Stomach (tissue), 4 donors: ENCODE measurements at regions not wholly inside any gene's neighbourhood (a gene's known extent, or its start where the extent isn't known, plus 50 kb on each side); places are given as distances from the start of the nearest gene placed in this dataset.

ENCODE experiments used
- EP300 ChIP-seq: sonication (generic); formaldehyde crosslinking; IDR thresholded peaks from one replicate; pipeline ENCODE4 v1.6.1; 2017; ENCODE audit warnings: antibody characterized with exemption
- POLR2AphosphoS5 ChIP-seq, 3 donors: sonication (generic); formaldehyde crosslinking; IDR thresholded peaks; one replicate each; pipeline ENCODE4 v1.6.1; 2016; ENCODE audit warnings: antibody characterized with exemption in 3 of 3
- TF ChIP-seq, protein P1 (sequence below), 7 experiments: fragments of 450-650 bp in 4 of 7; fragments of 200-600 bp in 3 of 7; sonication (generic) in 3 of 7; IDR thresholded peaks; one replicate each; pipeline ENCODE4 v1.5.1; 2016 to 2019; ENCODE audit warnings: antibody characterized with exemption in 7 of 7, control low read depth in 2 of 7, mild to moderate bottlenecking in 1 of 7

DNA sequence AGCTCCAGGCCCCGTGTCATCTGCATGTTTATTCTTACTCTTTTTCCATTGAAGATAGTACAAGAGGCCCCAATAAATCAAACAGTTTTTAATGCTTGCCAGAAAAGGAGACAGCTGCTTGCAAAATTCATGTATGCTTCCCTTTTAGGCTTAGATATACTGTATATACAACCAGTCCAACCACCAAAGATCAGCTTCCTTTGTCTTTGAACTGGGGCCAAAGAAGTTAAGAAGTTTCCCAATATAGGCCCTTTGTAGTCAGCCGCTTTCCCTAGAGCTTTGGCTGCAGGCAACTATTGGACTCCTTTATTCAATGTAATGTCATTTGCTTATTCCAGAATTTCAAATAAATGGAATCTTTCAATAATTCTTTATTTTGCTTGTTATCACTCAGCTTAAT lies 1395.0 kb downstream of the GATA3 start:
- no peak for TF ChIP-seq POLR2AphosphoS5 (IDR thresholded peaks at IDR 0.05)
- TF ChIP-seq, protein P1, sequence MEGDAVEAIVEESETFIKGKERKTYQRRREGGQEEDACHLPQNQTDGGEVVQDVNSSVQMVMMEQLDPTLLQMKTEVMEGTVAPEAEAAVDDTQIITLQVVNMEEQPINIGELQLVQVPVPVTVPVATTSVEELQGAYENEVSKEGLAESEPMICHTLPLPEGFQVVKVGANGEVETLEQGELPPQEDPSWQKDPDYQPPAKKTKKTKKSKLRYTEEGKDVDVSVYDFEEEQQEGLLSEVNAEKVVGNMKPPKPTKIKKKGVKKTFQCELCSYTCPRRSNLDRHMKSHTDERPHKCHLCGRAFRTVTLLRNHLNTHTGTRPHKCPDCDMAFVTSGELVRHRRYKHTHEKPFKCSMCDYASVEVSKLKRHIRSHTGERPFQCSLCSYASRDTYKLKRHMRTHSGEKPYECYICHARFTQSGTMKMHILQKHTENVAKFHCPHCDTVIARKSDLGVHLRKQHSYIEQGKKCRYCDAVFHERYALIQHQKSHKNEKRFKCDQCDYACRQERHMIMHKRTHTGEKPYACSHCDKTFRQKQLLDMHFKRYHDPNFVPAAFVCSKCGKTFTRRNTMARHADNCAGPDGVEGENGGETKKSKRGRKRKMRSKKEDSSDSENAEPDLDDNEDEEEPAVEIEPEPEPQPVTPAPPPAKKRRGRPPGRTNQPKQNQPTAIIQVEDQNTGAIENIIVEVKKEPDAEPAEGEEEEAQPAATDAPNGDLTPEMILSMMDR (IDR thresholded peaks at IDR 0.05), result no peak
- no peak for TF ChIP-seq EP300
